ENCODE measurements at regions not wholly inside any gene's neighbourhood (a gene's known extent, or its start where the extent isn't known, plus 50 kb on each side); places are given as distances from the start of the nearest gene placed in this dataset.
"Not testable (repeated sequence)": the region's sequence is repeated elsewhere in the genome, so short reads cannot be mapped to it uniquely, and the experiment has no call there.

DNA sequence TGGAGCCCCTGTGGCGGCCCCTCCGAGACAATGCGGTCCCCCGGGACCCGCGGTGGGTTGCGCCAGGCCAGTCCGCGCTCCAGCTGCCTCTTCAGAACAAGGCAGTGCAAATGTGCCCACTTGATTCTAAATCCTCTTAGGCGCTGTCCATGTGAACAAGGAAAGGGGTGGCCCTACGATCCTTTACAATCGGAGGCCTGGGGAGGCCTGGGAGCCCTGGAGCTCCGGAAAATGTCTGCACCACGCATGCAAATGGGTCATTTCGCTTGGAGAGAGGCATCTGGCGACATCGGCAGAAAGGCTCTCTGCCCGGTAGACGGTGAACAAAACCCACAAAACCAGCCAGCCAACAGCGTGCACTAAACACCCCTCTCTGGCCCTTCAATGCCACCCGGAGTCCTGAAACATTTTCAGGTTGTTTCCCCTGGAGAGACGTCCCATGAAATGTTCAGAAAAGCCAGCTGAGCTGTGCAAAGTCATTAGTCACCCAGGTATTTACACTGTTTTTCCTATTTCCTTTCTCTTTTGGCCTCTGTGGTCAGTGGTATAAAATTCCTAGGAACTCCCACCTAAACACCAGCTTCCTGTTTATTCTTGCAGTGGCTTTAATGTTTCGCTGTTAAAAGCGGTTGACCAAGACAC, 102.8 kb upstream of the ZNF438 start:
- TF ChIP-seq, protein P1, sequence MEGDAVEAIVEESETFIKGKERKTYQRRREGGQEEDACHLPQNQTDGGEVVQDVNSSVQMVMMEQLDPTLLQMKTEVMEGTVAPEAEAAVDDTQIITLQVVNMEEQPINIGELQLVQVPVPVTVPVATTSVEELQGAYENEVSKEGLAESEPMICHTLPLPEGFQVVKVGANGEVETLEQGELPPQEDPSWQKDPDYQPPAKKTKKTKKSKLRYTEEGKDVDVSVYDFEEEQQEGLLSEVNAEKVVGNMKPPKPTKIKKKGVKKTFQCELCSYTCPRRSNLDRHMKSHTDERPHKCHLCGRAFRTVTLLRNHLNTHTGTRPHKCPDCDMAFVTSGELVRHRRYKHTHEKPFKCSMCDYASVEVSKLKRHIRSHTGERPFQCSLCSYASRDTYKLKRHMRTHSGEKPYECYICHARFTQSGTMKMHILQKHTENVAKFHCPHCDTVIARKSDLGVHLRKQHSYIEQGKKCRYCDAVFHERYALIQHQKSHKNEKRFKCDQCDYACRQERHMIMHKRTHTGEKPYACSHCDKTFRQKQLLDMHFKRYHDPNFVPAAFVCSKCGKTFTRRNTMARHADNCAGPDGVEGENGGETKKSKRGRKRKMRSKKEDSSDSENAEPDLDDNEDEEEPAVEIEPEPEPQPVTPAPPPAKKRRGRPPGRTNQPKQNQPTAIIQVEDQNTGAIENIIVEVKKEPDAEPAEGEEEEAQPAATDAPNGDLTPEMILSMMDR (IDR thresholded peaks at IDR 0.05): no peak
- Histone ChIP-seq H3K27ac (peak overlapping the region; percentile 91), H3K4me3 (peak overlapping the region; percentile 58), H3K27me3 (ENCODE audit: low read depth) (no peaks in the 10 kb centered on the region), H3K9me3 (no peaks in the 10 kb centered on the region), H3K4me1 (peaks cover 24% of the 10 kb centered on the region), H3K36me3 (no peaks in the 10 kb centered on the region)
- DNase-seq: no peak
- peak; percentile 72 to 78 for ATAC-seq
- intact Hi-C loops (cut with DNase I): no loop called here

DNA sequence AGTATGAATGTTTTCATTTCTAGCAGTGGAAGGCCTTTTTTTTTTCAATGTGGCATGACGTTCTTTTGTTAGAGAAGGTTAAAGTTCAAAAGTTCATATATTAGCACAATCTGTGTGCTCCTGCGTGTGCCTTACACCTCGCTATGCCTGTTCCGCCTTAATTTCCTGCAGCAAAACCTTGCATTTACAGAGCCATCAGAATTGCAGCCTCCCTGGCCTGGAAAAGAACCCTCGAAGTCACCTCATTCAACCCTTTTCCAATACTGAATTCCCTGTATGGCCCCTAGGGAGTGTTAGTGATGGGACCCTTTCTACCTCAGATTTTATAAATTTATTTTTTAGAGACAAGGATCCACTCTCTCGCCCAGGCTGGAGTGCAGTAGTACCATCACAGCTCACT, 103.5 kb upstream of the ZNF438 start:
- no peak overlapping the region for H3K27ac ChIP-seq
- no peak for ATAC-seq
- TF ChIP-seq, protein P1 (IDR thresholded peaks at IDR 0.05): no peak
- no peak for DNase-seq
- peaks cover 24% of the 10 kb centered on the region for H3K4me1 ChIP-seq
- no peaks in the 10 kb centered on the region for H3K9me3 ChIP-seq
- intact Hi-C loops (cut with DNase I): no loop called here
- no peak overlapping the region for H3K4me3 ChIP-seq
- no peaks in the 10 kb centered on the region for H3K27me3 ChIP-seq (ENCODE audit: low read depth)
- no peaks in the 10 kb centered on the region for H3K36me3 ChIP-seq

DNA sequence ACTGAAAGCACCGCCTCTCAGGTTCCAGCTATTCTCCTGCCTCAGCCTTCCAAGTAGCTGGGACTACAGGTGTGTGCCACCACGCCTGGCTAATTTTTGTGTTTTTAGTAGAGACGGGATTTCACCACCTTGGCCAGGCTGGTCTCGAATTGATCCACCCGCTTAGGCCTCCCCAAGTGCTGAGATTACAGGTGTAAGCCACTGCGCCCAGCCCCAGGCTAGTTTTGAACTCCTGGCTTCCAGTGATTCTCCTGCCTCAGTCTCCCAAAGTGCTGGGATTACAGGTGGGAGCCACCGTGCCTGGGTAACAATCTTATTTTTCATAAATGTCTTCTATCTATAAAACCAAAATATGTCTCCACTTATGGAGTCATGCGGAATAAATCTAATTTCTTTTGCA, 104.1 kb upstream of the ZNF438 start:
- DNase-seq; H3K36me3 ChIP-seq; intact Hi-C loops (cut with DNase I); ATAC-seq; H3K4me3 ChIP-seq; H3K27me3 ChIP-seq (ENCODE audit: low read depth); H3K9me3 ChIP-seq; H3K27ac ChIP-seq: not testable (repeated sequence)
- peaks cover 24% of the 10 kb centered on the region for H3K4me1 ChIP-seq

DNA sequence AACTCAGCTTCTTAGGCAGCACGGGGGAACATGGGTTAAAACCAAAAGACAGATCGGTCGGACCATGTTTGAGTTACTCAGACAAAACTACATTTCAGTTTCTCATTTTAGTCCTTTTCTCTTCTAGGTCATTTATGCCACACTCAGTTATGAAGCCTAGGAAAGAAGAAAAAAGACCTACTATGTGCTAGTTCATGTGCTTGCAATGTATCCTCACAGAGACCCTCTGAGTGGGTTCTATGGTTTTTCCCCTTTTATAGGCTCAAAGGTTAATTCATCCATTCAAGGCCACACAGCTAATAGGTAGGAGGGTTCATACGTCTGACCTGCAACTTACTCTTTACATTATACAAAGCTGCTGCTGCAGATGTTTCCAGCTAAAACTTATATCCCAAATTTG, 104.7 kb upstream of the ZNF438 start:
- no peaks in the 10 kb centered on the region for H3K9me3 ChIP-seq
- H3K4me3 ChIP-seq: no peak overlapping the region
- ATAC-seq: no peak
- no peak overlapping the region for H3K27ac ChIP-seq
- no peak for DNase-seq
- peaks cover 24% of the 10 kb centered on the region for H3K4me1 ChIP-seq
- H3K36me3 ChIP-seq: no peaks in the 10 kb centered on the region
- TF ChIP-seq, protein P1 (IDR thresholded peaks at IDR 0.05): no peak
- no peaks in the 10 kb centered on the region for H3K27me3 ChIP-seq (ENCODE audit: low read depth)
- intact Hi-C loops (cut with DNase I): no loop called here

DNA sequence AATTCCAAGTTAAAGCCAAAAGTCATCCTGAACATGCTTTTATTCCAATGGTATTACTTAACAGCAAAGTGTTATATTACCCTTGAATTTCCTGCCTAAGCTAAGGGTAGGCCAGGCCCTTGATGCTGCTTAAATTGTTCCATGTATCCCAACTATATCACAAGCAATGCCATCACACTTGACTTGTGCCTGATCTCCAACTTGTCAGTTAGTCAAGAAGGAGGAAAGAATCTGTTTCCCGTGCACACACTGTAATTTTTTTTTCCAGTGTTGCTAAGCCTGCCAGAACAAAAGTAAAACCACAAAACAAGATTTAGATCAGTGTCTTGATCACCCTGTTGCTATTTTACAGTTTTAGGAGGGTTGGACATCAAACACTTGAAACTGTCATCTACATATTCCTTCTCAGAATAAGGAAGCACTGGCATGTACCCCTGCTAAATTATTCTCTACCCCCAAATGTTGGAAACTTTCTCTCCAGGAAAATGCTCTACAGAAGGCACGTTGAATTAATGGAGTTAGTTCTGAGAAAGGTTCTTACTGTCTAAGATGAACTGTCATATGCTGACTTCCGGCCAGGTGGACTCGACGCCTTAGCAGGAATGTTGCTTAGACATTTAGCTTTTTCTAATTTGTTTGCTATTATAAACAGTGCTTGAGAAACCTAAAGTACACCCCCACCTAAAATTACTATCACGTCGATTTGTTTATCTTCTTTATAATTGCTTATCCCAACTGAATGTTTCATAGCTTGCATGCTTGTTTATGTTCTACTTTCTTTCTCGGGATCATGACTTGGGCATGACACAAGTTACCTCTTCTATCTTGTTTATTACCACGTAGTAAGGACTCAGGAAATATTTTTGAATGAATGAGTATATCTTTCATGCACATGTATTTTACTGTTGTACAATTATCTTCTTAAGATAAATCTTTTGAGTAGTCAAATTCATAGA, 105.5 kb upstream of the ZNF438 start:
- Histone ChIP-seq H3K27ac (peak overlapping the region; percentile 26), H3K36me3 (no peaks in the 10 kb centered on the region), H3K4me1 (peaks cover 24% of the 10 kb centered on the region), H3K4me3 (no peak overlapping the region), H3K9me3 (no peaks in the 10 kb centered on the region), H3K27me3 (ENCODE audit: low read depth) (no peaks in the 10 kb centered on the region)
- intact Hi-C loops (cut with DNase I): no loop called here
- ATAC-seq (no peak), DNase-seq (no peak)
- TF ChIP-seq, protein P1 (IDR thresholded peaks at IDR 0.05): no peak

All from lower lobe of right lung (tissue), 2 donors.